Ecto neural progenitor cell (in vitro differentiated cells): ENCODE measurements at regions not wholly inside any gene's neighbourhood (a gene's known extent, or its start where the extent isn't known, plus 50 kb on each side); places are given as distances from the start of the nearest gene placed in this dataset.
"Not testable (repeated sequence)": the region's sequence is repeated elsewhere in the genome, so short reads cannot be mapped to it uniquely, and the experiment has no call there.

Source experiments
- DNase-seq: peaks from one replicate; pipeline ENCODE4 v3.0.0-alpha.2; 2018; ENCODE audit warnings: low spot score

GRCh38 chr14:58887931-58888330, 250.2 kb downstream of the DACT1 start:
- DNase-seq: no peak

GRCh38 chr14:58898655-58899316, 261.0 kb downstream of the DACT1 start:
- DNase-seq: no peak

GRCh38 chr14:58899317-58899713, 261.6 kb downstream of the DACT1 start:
- DNase-seq: no peak

- DNase-seq: no peak
Measured at GRCh38 chr14:58901826-58902225, 264.1 kb downstream of the DACT1 start.

- DNase-seq: no peak
Measured at GRCh38 chr14:58904776-58905175, 267.0 kb downstream of the DACT1 start.

GRCh38 chr14:58907803-58908202, 270.0 kb downstream of the DACT1 start:
- no peak for DNase-seq

- no peak for DNase-seq
Measured at GRCh38 chr14:58912287-58912686, 274.5 kb downstream of the DACT1 start.

- DNase-seq: no peak
Measured at GRCh38 chr14:58912799-58913432, 275.2 kb downstream of the DACT1 start.

- DNase-seq: no peak
Measured at GRCh38 chr14:58914279-58914855, 274.1 kb upstream of the DAAM1 start.

GRCh38 chr14:58915646-58916045, 272.8 kb upstream of the DAAM1 start:
- DNase-seq: no peak

- no peak for DNase-seq
Measured at GRCh38 chr14:58918066-58918738, 270.3 kb upstream of the DAAM1 start.

- no peak for DNase-seq
Measured at GRCh38 chr14:58919217-58919616, 269.2 kb upstream of the DAAM1 start.

- no peak for DNase-seq
Measured at GRCh38 chr14:58920230-58920629, 268.2 kb upstream of the DAAM1 start.

- DNase-seq: not testable (repeated sequence)
Measured at GRCh38 chr14:58922201-58922940, 266.1 kb upstream of the DAAM1 start.

GRCh38 chr14:58923751-58924405, 264.6 kb upstream of the DAAM1 start:
- no peak for DNase-seq

GRCh38 chr14:58941629-58942028, 246.8 kb upstream of the DAAM1 start:
- DNase-seq: no peak

- DNase-seq: no peak
Measured at GRCh38 chr14:58942516-58942915, 246.0 kb upstream of the DAAM1 start.

GRCh38 chr14:58944343-58944967, 244.0 kb upstream of the DAAM1 start:
- no peak for DNase-seq

GRCh38 chr14:58944968-58945356, 243.5 kb upstream of the DAAM1 start:
- DNase-seq: no peak

GRCh38 chr14:58946431-58946830, 242.0 kb upstream of the DAAM1 start:
- DNase-seq: no peak

- DNase-seq: no peak
Measured at GRCh38 chr14:58947156-58947555, 241.3 kb upstream of the DAAM1 start.
